ENCODE measurements at regions not wholly inside any gene's neighbourhood (a gene's known extent, or its start where the extent isn't known, plus 50 kb on each side); places are given as distances from the start of the nearest gene placed in this dataset.

- Histone ChIP-seq H3K79me2 (ENCODE audit: control insufficient read depth, insufficient read depth, low read length) (no peaks in the 10 kb centered on the region), H3K27ac (ENCODE audit: control insufficient read depth, insufficient read depth, low read length) (no peak overlapping the region), H3K4me3 (ENCODE audit: control insufficient read depth in 2 of 3, extremely low read depth in 1 of 3, insufficient read depth in 2 of 3, low read depth in 1 of 3, low read length in 3 of 3) (no peak overlapping the region), H2AFZ (ENCODE audit: control insufficient read depth, low read length) (no peak overlapping the region), H3K4me2 (ENCODE audit: control insufficient read depth, extremely low read depth, insufficient read depth, low read depth, low read length) (no peak overlapping the region), H3K9ac (ENCODE audit: control insufficient read depth, extremely low read depth, insufficient read depth, low read length) (no peak overlapping the region), H3K27me3 (ENCODE audit: control insufficient read depth, extremely low read depth, insufficient read depth, low read length) (no peaks in the 10 kb centered on the region), H3K4me1 (ENCODE audit: control insufficient read depth, extremely low read depth, insufficient read depth, low read length) (no peaks in the 10 kb centered on the region), H3K9me1 (ENCODE audit: control insufficient read depth, extremely low read depth, insufficient read depth, low read length) (no peaks in the 10 kb centered on the region), H3K9me3 (ENCODE audit: control insufficient read depth, low read depth, low read length) (no peaks in the 10 kb centered on the region), H3K36me3 (ENCODE audit: control insufficient read depth in 2 of 2, extremely low read depth in 1 of 2, insufficient read depth in 2 of 2, low read length in 2 of 2) (no peaks in the 10 kb centered on the region), H4K20me1 (ENCODE audit: control insufficient read depth, extremely low read depth, insufficient read depth, low read length) (no peaks in the 10 kb centered on the region)
- no peak for DNase-seq (ENCODE audit: low read depth, low spot score)
- TF ChIP-seq EZH2 (IDR thresholded peaks at IDR 0.05; ENCODE audit: low read length) (no peak), CTCF (optimal IDR thresholded peaks at IDR 0.05 in 1 of 3, IDR thresholded peaks at IDR 0.05 in 1 of 3, conservative IDR thresholded peaks at IDR 0.05 in 1 of 3; ENCODE audit: extremely low read depth in 1 of 3, insufficient read depth in 2 of 3, low read length in 3 of 3) (no peak)
- no peak for FAIRE-seq
- dilution Hi-C loops (cut with MboI; ENCODE audit: extremely low pct_ligation_motif_present, low sequenced_read_pairs), result no loop called here
Observed at GRCh38 chr17:70377654-70378053, 208.3 kb downstream of the KCNJ2 start.

DNA sequence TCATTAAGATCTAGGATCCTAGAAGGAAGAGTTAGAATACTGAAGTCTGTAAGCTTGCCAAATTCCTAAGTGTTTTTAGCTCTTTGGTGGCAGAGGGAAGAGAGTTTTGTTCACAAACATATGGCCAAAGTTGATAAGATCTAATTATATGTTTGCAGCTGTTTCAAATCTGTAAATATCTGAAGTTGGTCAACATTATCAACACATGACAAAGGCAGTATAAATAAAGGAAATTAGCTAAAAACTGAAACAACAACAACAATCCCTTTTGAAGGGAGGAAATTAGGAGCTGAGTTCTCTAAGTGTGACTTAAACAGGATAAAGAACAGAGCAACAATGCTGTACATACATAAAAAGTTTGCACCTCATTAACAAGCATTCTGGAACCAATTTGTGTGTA, 208.7 kb downstream of the KCNJ2 start:
- no peaks in the 10 kb centered on the region for H3K9me1 ChIP-seq (ENCODE audit: control insufficient read depth, extremely low read depth, insufficient read depth, low read length)
- H4K20me1 ChIP-seq (ENCODE audit: control insufficient read depth, extremely low read depth, insufficient read depth, low read length), result no peaks in the 10 kb centered on the region
- H3K36me3 ChIP-seq (ENCODE audit: control insufficient read depth in 2 of 2, extremely low read depth in 1 of 2, insufficient read depth in 2 of 2, low read length in 2 of 2), result no peaks in the 10 kb centered on the region
- no peak for FAIRE-seq
- H3K79me2 ChIP-seq (ENCODE audit: control insufficient read depth, insufficient read depth, low read length), result no peaks in the 10 kb centered on the region
- no peak overlapping the region for H3K27ac ChIP-seq (ENCODE audit: control insufficient read depth, insufficient read depth, low read length)
- TF ChIP-seq EZH2 (IDR thresholded peaks at IDR 0.05; ENCODE audit: low read length) (no peak), CTCF (optimal IDR thresholded peaks at IDR 0.05 in 1 of 3, IDR thresholded peaks at IDR 0.05 in 1 of 3, conservative IDR thresholded peaks at IDR 0.05 in 1 of 3; ENCODE audit: extremely low read depth in 1 of 3, insufficient read depth in 2 of 3, low read length in 3 of 3) (no peak)
- H3K4me2 ChIP-seq (ENCODE audit: control insufficient read depth, extremely low read depth, insufficient read depth, low read depth, low read length), result no peak overlapping the region
- H3K9me3 ChIP-seq (ENCODE audit: control insufficient read depth, low read depth, low read length), result no peaks in the 10 kb centered on the region
- H3K4me3 ChIP-seq (ENCODE audit: control insufficient read depth in 2 of 3, extremely low read depth in 1 of 3, insufficient read depth in 2 of 3, low read depth in 1 of 3, low read length in 3 of 3), result no peak overlapping the region
- H3K27me3 ChIP-seq (ENCODE audit: control insufficient read depth, extremely low read depth, insufficient read depth, low read length), result no peaks in the 10 kb centered on the region
- H2AFZ ChIP-seq (ENCODE audit: control insufficient read depth, low read length), result no peak overlapping the region
- H3K4me1 ChIP-seq (ENCODE audit: control insufficient read depth, extremely low read depth, insufficient read depth, low read length), result no peaks in the 10 kb centered on the region
- H3K9ac ChIP-seq (ENCODE audit: control insufficient read depth, extremely low read depth, insufficient read depth, low read length), result no peak overlapping the region
- dilution Hi-C loops (cut with MboI; ENCODE audit: extremely low pct_ligation_motif_present, low sequenced_read_pairs), result no loop called here
- no peak for DNase-seq (ENCODE audit: low read depth, low spot score)

Data from keratinocyte (primary cell).